SU-DHL-6 (cell line): ENCODE measurements at regions not wholly inside any gene's neighbourhood (a gene's known extent, or its start where the extent isn't known, plus 50 kb on each side); places are given as distances from the start of the nearest gene placed in this dataset.

ENCODE experiments used
- H2AFZ ChIP-seq: fragments of 200-600 bp; sonication (generic); 2 replicates; pipeline ENCODE4 v1.6.1; 2014; ENCODE audit warnings: low read depth, mild to moderate bottlenecking, moderate library complexity, mixed read lengths, antibody characterized with exemption, low read length; ENCODE audit not compliant: severe bottlenecking
- H3F3A ChIP-seq: fragments of 200-600 bp; shearing (Covaris generic); 2 replicates; pipeline ENCODE4 v1.6.0; 2016; ENCODE audit warnings: antibody characterized with exemption, mild to moderate bottlenecking; ENCODE audit not compliant: insufficient read depth
- H3K27ac ChIP-seq: fragments of 200-600 bp; sonication (generic); 2 replicates; pipeline ENCODE4 v1.5.1; 2016; ENCODE audit warnings: low read depth, mild to moderate bottlenecking, low read length, moderate library complexity, mixed read lengths
- H3K27me3 ChIP-seq: fragments of 200-600 bp; sonication (generic), shearing (Covaris generic); 2 replicates; pipeline ENCODE4 v1.6.0; 2014; ENCODE audit warnings: mild to moderate bottlenecking, low read length
- H3K36me3 ChIP-seq: fragments of 200-600 bp; sonication (generic); 2 replicates; pipeline ENCODE4 v1.6.1; 2014; ENCODE audit warnings: mild to moderate bottlenecking, low read length, mixed read lengths
- H3K4me2 ChIP-seq: fragments of 300-600, 200-600 bp; shearing (Covaris generic), sonication (generic); 2 replicates; pipeline ENCODE4 v1.6.0; 2014; ENCODE audit warnings: low read length, low read depth, mild to moderate bottlenecking; ENCODE audit not compliant: poor library complexity, severe bottlenecking
- H3K4me3 ChIP-seq: fragments of 200-600 bp; sonication (generic); 2 replicates; pipeline ENCODE4 v1.5.1; 2014; ENCODE audit warnings: antibody characterized with exemption, low read length, mild to moderate bottlenecking, mixed read lengths; ENCODE audit not compliant: insufficient read depth, poor library complexity, severe bottlenecking
- H3K79me2 ChIP-seq: fragments of 200-600 bp; sonication (generic); 2 replicates; pipeline ENCODE4 v1.6.1; 2014; ENCODE audit warnings: mild to moderate bottlenecking, low read length, moderate library complexity; ENCODE audit not compliant: insufficient read depth
- H3K9ac ChIP-seq: fragments of 200-600 bp; sonication (generic); 2 replicates; pipeline ENCODE4 v1.7.0; 2014; ENCODE audit warnings: mild to moderate bottlenecking, low read length
- H3K9me2 ChIP-seq: fragments of 200-600 bp; sonication (generic); replicated peaks from 2 replicates; pipeline ENCODE4 v1.6.1; 2014; ENCODE audit warnings: low read length; ENCODE audit not compliant: insufficient read depth
- H3K9me3 ChIP-seq: fragments of 200-600 bp; sonication (generic); 2 replicates; pipeline ENCODE4 v1.6.1; 2014; ENCODE audit warnings: low read length, mixed read lengths; ENCODE audit not compliant: insufficient read depth
- H4K20me1 ChIP-seq: fragments of 200-600 bp; sonication (generic); 2 replicates; pipeline ENCODE4 v1.6.1; 2014; ENCODE audit warnings: low read depth, mild to moderate bottlenecking, antibody characterized with exemption, low read length, moderate library complexity, mixed read lengths
- CTCF ChIP-seq: fragments of 200-600 bp; sonication (generic); IDR thresholded peaks from one replicate; pipeline ENCODE4 v1.5.1; 2017; ENCODE audit warnings: antibody characterized with exemption, mild to moderate bottlenecking, low read length, moderate library complexity; ENCODE audit not compliant: insufficient read depth, poor library complexity, severe bottlenecking
- EZH2phosphoT487 ChIP-seq: fragments of 200-600 bp; sonication (generic), shearing (Covaris generic); conservative IDR thresholded peaks from 2 replicates; pipeline ENCODE4 v1.6.1; 2018; ENCODE audit warnings: mild to moderate bottlenecking, antibody characterized with exemption, low read length, moderate library complexity, mixed read lengths

- Histone ChIP-seq H4K20me1 (no peaks in the 10 kb centered on the region), H3K36me3 (no peaks in the 10 kb centered on the region), H3F3A (no peaks in the 10 kb centered on the region), H3K79me2 (no peaks in the 10 kb centered on the region), H3K27me3 (no peaks in the 10 kb centered on the region), H3K9ac (no peak overlapping the region), H3K27ac (no peak overlapping the region), H3K4me3 (no peak overlapping the region), H3K9me3 (no peaks in the 10 kb centered on the region), H3K4me2 (no peak overlapping the region), H2AFZ (no peak overlapping the region), H3K9me2 (no peaks in the 10 kb centered on the region)
- no peak for TF ChIP-seq EZH2phosphoT487
- TF ChIP-seq CTCF, result no peak
Observed at GRCh38 chr6:81863123-81863522, 110.6 kb upstream of the TENT5A start.

DNA sequence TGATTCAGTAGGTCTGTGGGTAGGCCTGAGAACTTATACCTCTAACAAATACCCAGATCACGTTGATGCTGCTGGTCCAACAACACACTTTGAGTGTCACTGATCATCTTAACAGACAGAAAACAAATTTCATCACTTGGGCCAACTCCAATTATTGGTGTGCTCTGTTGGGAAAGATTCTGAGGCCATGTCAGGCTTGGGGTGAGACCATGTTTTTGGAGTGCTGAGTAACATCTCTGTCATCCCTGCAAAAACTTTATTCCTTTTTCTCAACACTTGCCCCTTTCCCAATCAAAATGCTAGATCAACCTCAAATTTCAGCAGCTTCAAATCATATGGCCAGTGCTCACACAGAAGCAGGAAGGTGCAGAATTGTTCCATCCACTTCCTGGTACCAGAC lies 108.8 kb upstream of the TENT5A start:
- Histone ChIP-seq H3K79me2 (no peaks in the 10 kb centered on the region), H3K27me3 (no peaks in the 10 kb centered on the region), H3K4me2 (no peak overlapping the region), H3K4me3 (no peak overlapping the region), H3K9ac (no peak overlapping the region), H3K27ac (no peak overlapping the region), H3K9me3 (no peaks in the 10 kb centered on the region), H3F3A (no peaks in the 10 kb centered on the region), H3K36me3 (no peaks in the 10 kb centered on the region), H3K9me2 (no peaks in the 10 kb centered on the region), H4K20me1 (no peaks in the 10 kb centered on the region), H2AFZ (no peak overlapping the region)
- TF ChIP-seq EZH2phosphoT487 (no peak), CTCF (no peak)

DNA sequence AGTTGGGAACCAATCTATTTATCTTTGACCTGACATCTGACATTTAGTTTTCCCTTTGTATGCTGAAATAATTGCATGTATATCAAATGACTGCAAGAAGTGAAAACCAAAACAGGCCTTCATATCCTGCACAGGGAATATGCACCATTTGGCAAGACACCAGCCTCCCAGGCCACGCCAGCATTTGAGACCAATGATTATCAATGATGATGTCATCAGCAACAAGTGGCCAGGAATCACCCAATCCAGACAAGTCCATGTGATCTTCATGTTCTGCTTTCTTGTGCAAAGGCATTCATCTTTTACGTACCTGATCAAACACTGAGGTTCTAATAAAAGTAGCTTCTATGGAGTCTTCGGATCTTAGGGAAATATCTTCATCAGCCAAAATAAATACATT lies 107.4 kb upstream of the TENT5A start:
- H3K9me3 ChIP-seq, result no peaks in the 10 kb centered on the region
- no peak overlapping the region for H3K4me3 ChIP-seq
- H3K27me3 ChIP-seq, result no peaks in the 10 kb centered on the region
- no peaks in the 10 kb centered on the region for H3F3A ChIP-seq
- H3K9ac ChIP-seq, result no peak overlapping the region
- no peak overlapping the region for H3K27ac ChIP-seq
- no peaks in the 10 kb centered on the region for H3K36me3 ChIP-seq
- H4K20me1 ChIP-seq, result no peaks in the 10 kb centered on the region
- no peaks in the 10 kb centered on the region for H3K9me2 ChIP-seq
- no peaks in the 10 kb centered on the region for H3K79me2 ChIP-seq
- H2AFZ ChIP-seq, result no peak overlapping the region
- H3K4me2 ChIP-seq, result no peak overlapping the region
- TF ChIP-seq CTCF (no peak), EZH2phosphoT487 (no peak)

GRCh38 chr6:81857812-81858211 lies 105.3 kb upstream of the TENT5A start:
- no peak overlapping the region for H3K27ac ChIP-seq
- H4K20me1 ChIP-seq, result no peaks in the 10 kb centered on the region
- no peaks in the 10 kb centered on the region for H3K9me2 ChIP-seq
- no peaks in the 10 kb centered on the region for H3F3A ChIP-seq
- H2AFZ ChIP-seq, result no peak overlapping the region
- TF ChIP-seq CTCF (no peak), EZH2phosphoT487 (no peak)
- no peaks in the 10 kb centered on the region for H3K36me3 ChIP-seq
- H3K9me3 ChIP-seq, result no peaks in the 10 kb centered on the region
- H3K4me2 ChIP-seq, result no peak overlapping the region
- no peak overlapping the region for H3K9ac ChIP-seq
- no peaks in the 10 kb centered on the region for H3K27me3 ChIP-seq
- no peak overlapping the region for H3K4me3 ChIP-seq
- H3K79me2 ChIP-seq, result no peaks in the 10 kb centered on the region
